ENCODE measurements at regions not wholly inside any gene's neighbourhood (a gene's known extent, or its start where the extent isn't known, plus 50 kb on each side); places are given as distances from the start of the nearest gene placed in this dataset.

DNA sequence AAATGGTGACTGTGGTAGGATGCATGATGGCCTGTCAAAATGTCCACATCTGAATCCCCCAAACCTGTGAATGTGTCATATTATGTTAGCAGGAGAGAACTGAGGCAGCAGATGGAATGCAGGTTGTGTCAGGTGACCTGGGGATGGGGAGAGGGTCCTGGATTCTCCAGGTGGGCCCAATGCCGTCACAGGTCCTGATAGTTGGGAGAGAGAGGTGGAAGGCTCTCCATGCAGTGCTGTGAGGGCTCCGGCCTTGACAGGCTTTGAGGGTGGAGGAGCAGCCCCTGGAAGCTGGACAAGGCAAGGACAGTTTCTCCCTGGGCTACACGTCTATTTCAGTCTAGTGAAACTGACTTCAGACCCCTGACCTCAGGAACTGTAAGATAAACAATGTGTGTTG is 330.9 kb upstream of the ZNF32 start:
- TF ChIP-seq CTCF (conservative IDR thresholded peaks at IDR 0.05; ENCODE audit: low read depth, low read length): no peak
- no peak for DNase-seq (ENCODE audit: low read depth)
- H3K4me3 ChIP-seq (ENCODE audit: low read depth, low read length): no peak overlapping the region

DNA sequence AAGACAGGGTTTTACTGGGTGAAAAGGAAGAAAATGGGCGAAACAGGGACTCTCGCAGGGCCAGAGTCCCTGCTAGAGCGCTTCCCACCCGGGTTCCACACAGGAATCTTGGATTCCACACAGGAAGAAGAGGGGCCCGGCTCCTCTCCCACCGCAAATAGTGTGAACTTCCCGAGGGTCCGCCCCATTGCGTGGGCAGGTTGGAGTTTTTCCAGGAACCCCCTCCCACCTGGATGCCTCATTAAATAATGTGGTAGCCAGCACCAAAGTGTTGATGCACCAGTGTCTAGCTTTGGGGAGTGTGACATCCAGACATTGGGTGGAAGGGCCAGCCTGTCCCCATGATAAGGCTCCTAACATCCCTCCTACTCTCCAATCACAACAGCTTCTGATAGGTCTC is 330.3 kb upstream of the ZNF32 start:
- TF ChIP-seq CTCF (conservative IDR thresholded peaks at IDR 0.05; ENCODE audit: low read depth, low read length): no peak
- no peak overlapping the region for H3K4me3 ChIP-seq (ENCODE audit: low read depth, low read length)
- no peak for DNase-seq (ENCODE audit: low read depth)

- no peak for DNase-seq (ENCODE audit: low read depth)
- no peak for TF ChIP-seq CTCF (conservative IDR thresholded peaks at IDR 0.05; ENCODE audit: low read depth, low read length)
- no peak overlapping the region for H3K4me3 ChIP-seq (ENCODE audit: low read depth, low read length)
These were observed 329.4 kb upstream of the ZNF32 start for GRCh38 chr10:43978091-43978490.

DNA sequence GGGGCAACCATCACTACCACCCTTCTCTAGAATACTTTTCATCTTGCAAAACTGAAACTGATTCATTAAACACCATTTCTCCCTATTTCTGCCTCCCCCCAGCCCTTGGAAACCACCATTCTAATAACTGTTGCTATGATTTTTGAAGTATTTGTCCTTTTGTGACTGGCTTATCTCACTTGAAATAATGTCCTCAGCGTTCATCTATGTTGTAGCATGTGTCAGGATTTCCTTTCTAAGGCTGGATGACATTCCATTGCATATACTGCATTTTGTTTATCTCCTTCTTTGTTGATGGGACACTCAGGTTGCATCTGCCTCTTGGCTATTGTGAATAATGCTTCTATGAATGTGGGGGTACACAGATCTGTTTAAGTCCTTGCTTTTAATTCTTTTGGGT is 327.6 kb upstream of the ZNF32 start:
- TF ChIP-seq CTCF (conservative IDR thresholded peaks at IDR 0.05; ENCODE audit: low read depth, low read length): no peak
- DNase-seq (ENCODE audit: low read depth): no peak
- H3K4me3 ChIP-seq (ENCODE audit: low read depth, low read length): no peak overlapping the region

DNA sequence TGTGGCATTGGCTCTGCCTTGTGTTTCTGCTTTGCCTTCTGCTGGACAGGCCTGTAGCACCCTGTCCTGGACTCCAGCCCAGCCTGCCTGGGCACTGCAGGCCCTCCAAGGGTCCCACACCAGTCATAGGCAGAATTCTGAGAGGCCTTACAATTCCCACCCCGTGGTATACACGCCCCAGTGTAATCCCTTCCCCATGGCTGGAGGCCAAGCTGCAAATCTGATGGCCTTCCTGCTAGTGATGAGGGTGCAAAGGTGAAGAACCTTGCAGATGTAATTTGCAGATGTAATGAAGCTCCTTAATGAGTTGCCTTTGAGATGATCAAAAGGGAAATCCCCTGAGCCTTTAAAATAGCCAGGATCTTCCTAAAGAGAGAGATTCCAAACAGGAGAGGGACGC is 325.1 kb upstream of the ZNF32 start:
- no peak for DNase-seq (ENCODE audit: low read depth)
- TF ChIP-seq CTCF (conservative IDR thresholded peaks at IDR 0.05; ENCODE audit: low read depth, low read length): no peak
- no peak overlapping the region for H3K4me3 ChIP-seq (ENCODE audit: low read depth, low read length)

DNA sequence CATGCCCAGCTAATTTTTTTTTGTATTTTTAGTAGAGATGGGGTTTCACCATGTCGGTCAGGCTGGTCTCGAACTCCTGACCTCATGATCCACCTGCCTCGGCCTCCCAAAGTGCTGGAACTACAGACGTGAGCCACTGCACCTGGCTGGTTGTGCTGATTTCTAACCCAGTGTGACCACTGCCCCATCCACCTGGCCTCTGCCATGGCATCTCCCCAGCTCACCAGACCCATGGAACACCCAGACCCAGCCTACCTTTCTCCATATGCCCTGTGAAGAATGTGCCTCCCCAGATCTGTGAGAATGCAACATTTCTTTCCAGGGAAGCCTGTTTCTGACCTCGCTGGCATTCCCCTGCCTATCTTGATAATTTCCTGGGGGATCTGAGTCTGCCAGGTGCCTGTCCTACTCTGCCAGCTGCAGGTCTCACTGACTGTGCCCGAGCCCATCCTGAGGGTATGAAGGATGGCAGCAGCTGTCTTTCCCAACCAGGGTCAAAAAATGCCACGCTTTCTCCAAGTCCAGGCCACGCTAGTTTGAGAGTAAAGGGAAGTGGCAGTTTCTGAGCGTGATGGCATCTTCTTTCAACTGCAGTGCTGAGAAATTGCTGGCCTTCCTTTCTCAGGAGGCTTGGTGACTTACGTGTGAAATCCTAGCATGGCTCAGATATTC is 324.4 kb upstream of the ZNF32 start:
- H3K4me3 ChIP-seq (ENCODE audit: low read depth, low read length): no peak overlapping the region
- no peak for TF ChIP-seq CTCF (conservative IDR thresholded peaks at IDR 0.05; ENCODE audit: low read depth, low read length)

GRCh38 chr10:43971981-43972380 is 323.3 kb upstream of the ZNF32 start:
- no peak for TF ChIP-seq CTCF (conservative IDR thresholded peaks at IDR 0.05; ENCODE audit: low read depth, low read length)
- no peak for DNase-seq (ENCODE audit: low read depth)
- no peak overlapping the region for H3K4me3 ChIP-seq (ENCODE audit: low read depth, low read length)

More for the DNA sequence above, 324.4 kb upstream of the ZNF32 start:
- DNase-seq (ENCODE audit: low read depth): no peak

All from choroid plexus epithelial cell (primary cell).